Activated naive CD4-positive, alpha-beta T cell treated with anti-CD3 and anti-CD28 coated beads for 36 hours (primary cell): ENCODE measurements at regions not wholly inside any gene's neighbourhood (a gene's known extent, or its start where the extent isn't known, plus 50 kb on each side); places are given as distances from the start of the nearest gene placed in this dataset.
"Not testable (repeated sequence)": the region's sequence is repeated elsewhere in the genome, so short reads cannot be mapped to it uniquely, and the experiment has no call there.

Experiments
- CTCF ChIA-PET: fragments of 350-600 bp; sonication (Branson Sonifier 250); formaldehyde crosslinking; loops from one replicate; lab custom pipeline; 2021; ENCODE audit warnings: antibody characterized with exemption; lab: Charles Lee
- DNase-seq: peaks from one replicate; pipeline ENCODE4 v3.0.0-alpha.2; 2020
- H3K27ac Mint-ChIP-seq: one replicate; pipeline ENCODE4 v1.8.0; 2021; ENCODE audit warnings: mild to moderate bottlenecking, mixed read lengths
- H3K27me3 Mint-ChIP-seq: one replicate; pipeline ENCODE4 v1.8.0; 2021; ENCODE audit warnings: low read depth, mixed read lengths
- H3K36me3 Mint-ChIP-seq: one replicate; pipeline ENCODE4 v1.8.0; 2021; ENCODE audit warnings: low read depth, mixed read lengths
- H3K4me1 Mint-ChIP-seq: one replicate; pipeline ENCODE4 v1.8.0; 2021; ENCODE audit warnings: low read depth, mixed read lengths
- H3K4me3 Mint-ChIP-seq: one replicate; pipeline ENCODE4 v1.8.0; 2021; ENCODE audit warnings: mild to moderate bottlenecking, moderate library complexity, mixed read lengths
- H3K9me3 Mint-ChIP-seq: one replicate; pipeline ENCODE4 v1.8.0; 2021; ENCODE audit warnings: mixed read lengths
- intact Hi-C: fragments of 100-400 bp; cut with micrococcal nuclease; formaldehyde crosslinking; loops from one replicate; pipeline ENCODE4 v1.15.1; 2023

GRCh38 chr4:85107553-85107952 lies 141.1 kb upstream of the WDFY3 start:
- Mint-ChIP-seq H3K36me3 (no peaks in the 10 kb centered on the region), H3K9me3 (peaks cover 4% of the 10 kb centered on the region), H3K27me3 (no peaks in the 10 kb centered on the region), H3K27ac (no peak overlapping the region), H3K4me3 (no peak overlapping the region), H3K4me1 (no peaks in the 10 kb centered on the region)
- intact Hi-C loops: no loop called here
- DNase-seq: no peak
- CTCF ChIA-PET: interaction anchor here (0.5 kb wide), 1 partner anchor 20 kb away, joined by 4 read pairs; no protein-coding TSS in a partner anchor

DNA sequence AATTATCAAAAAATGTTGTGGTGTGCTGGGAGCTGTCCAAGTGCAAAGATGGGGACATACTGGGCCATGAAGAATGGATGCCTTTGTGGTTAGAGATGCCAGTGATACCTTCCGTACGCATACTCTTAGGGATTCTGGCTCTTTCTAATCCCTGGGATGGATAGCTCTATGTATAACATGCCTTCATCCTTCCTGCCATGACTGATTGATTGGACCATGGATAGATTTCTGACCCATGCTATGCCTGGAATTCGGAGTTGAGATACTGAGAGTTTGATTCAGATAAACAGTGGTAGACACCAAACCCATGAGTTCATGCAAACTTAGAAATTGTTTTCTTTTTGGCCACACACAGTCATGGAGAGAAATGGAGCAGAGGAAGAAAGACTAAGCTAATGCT lies 147.2 kb upstream of the WDFY3 start:
- Mint-ChIP-seq H3K27ac (no peak overlapping the region), H3K4me3 (no peak overlapping the region), H3K27me3 (no peaks in the 10 kb centered on the region), H3K9me3 (peaks cover 4% of the 10 kb centered on the region), H3K4me1 (no peaks in the 10 kb centered on the region), H3K36me3 (no peaks in the 10 kb centered on the region)
- no peak for DNase-seq
- CTCF ChIA-PET: no interaction called here
- intact Hi-C loops: no loop called here

- CTCF ChIA-PET: no interaction called here
- no peaks in the 10 kb centered on the region for H3K27me3 Mint-ChIP-seq
- no peaks in the 10 kb centered on the region for H3K4me1 Mint-ChIP-seq
- no peak overlapping the region for H3K27ac Mint-ChIP-seq
- intact Hi-C loops: no loop called here
- DNase-seq: no peak
- peaks cover 4% of the 10 kb centered on the region for H3K9me3 Mint-ChIP-seq
- H3K4me3 Mint-ChIP-seq: no peak overlapping the region
- no peaks in the 10 kb centered on the region for H3K36me3 Mint-ChIP-seq
Observed at GRCh38 chr4:85114526-85114925, 148.0 kb upstream of the WDFY3 start.

- CTCF ChIA-PET: no interaction called here
Observed at GRCh38 chr4:85116008-85116407, 149.5 kb upstream of the WDFY3 start.

GRCh38 chr4:85125688-85126087 lies 159.2 kb upstream of the WDFY3 start:
- DNase-seq: no peak
- intact Hi-C loops: no loop called here
- no peak overlapping the region for H3K27ac Mint-ChIP-seq
- no peaks in the 10 kb centered on the region for H3K27me3 Mint-ChIP-seq
- H3K36me3 Mint-ChIP-seq: no peaks in the 10 kb centered on the region
- CTCF ChIA-PET: interaction anchor here (0.7 kb wide), 1 partner anchor 634 kb away, joined by 3 read pairs; no protein-coding TSS in a partner anchor
- no peaks in the 10 kb centered on the region for H3K9me3 Mint-ChIP-seq
- no peak overlapping the region for H3K4me3 Mint-ChIP-seq
- H3K4me1 Mint-ChIP-seq: no peaks in the 10 kb centered on the region

More at GRCh38 chr4:85116008-85116407, 149.5 kb upstream of the WDFY3 start:
- Mint-ChIP-seq H3K9me3 (peaks cover 4% of the 10 kb centered on the region), H3K36me3 (no peaks in the 10 kb centered on the region), H3K4me3 (no peak overlapping the region), H3K4me1 (no peaks in the 10 kb centered on the region), H3K27ac (no peak overlapping the region), H3K27me3 (no peaks in the 10 kb centered on the region)
- no peak for DNase-seq
- intact Hi-C loops: no loop called here

DNA sequence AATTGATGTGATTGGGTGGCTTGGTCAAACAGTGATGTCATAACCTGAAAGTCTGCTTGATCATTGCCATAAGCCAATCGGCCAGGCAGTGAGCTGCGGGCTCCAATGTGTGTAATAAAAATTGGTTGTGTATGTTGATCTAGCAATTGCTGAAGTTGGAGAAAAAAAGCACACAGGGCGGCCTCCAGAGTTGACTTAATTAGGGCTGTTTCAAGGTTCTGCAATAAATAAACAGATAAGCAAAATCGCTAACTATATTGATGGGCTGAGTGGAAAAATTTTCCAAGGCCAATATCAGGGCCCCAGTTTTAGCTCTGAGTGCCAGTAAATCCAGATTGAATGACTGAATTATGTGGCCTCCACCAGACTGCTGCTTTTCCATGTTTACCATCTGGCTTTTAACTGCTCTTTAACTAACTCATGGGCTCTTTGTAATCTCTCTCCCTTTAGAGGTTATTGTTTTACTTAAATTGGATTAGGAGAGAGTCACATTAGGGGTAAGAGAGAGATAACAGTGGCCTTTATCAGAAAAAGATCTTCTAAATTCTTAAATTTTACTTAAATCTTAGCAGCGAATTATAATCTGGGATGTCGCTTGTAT lies 160.6 kb upstream of the WDFY3 start:
- CTCF ChIA-PET: interaction anchor here (0.7 kb wide), 1 partner anchor 19 kb away, joined by 4 read pairs; no protein-coding TSS in a partner anchor
- no peaks in the 10 kb centered on the region for H3K36me3 Mint-ChIP-seq
- no peak overlapping the region for H3K27ac Mint-ChIP-seq
- no peak for DNase-seq
- no peaks in the 10 kb centered on the region for H3K27me3 Mint-ChIP-seq
- intact Hi-C loops: no loop called here
- H3K4me1 Mint-ChIP-seq: no peaks in the 10 kb centered on the region
- no peak overlapping the region for H3K4me3 Mint-ChIP-seq
- no peaks in the 10 kb centered on the region for H3K9me3 Mint-ChIP-seq

GRCh38 chr4:85127653-85128052 lies 161.2 kb upstream of the WDFY3 start:
- no peak for DNase-seq
- intact Hi-C loops: no loop called here

GRCh38 chr4:85128246-85129204 lies 162.0 kb upstream of the WDFY3 start:
- no peaks in the 10 kb centered on the region for H3K36me3 Mint-ChIP-seq
- no peak overlapping the region for H3K27ac Mint-ChIP-seq
- CTCF ChIA-PET: no interaction called here
- H3K4me3 Mint-ChIP-seq: no peak overlapping the region
- intact Hi-C loops: no loop called here
- DNase-seq: no peak
- H3K27me3 Mint-ChIP-seq: no peaks in the 10 kb centered on the region
- no peaks in the 10 kb centered on the region for H3K4me1 Mint-ChIP-seq
- H3K9me3 Mint-ChIP-seq: no peaks in the 10 kb centered on the region

More at GRCh38 chr4:85127653-85128052, 161.2 kb upstream of the WDFY3 start:
- Mint-ChIP-seq H3K4me3 (no peak overlapping the region), H3K9me3 (no peaks in the 10 kb centered on the region), H3K27me3 (no peaks in the 10 kb centered on the region), H3K36me3 (no peaks in the 10 kb centered on the region), H3K4me1 (no peaks in the 10 kb centered on the region), H3K27ac (no peak overlapping the region)
- CTCF ChIA-PET: interaction anchor here (0.7 kb wide), 1 partner anchor 20 kb away, joined by 4 read pairs; no protein-coding TSS in a partner anchor

GRCh38 chr4:85129354-85130125 lies 163.1 kb upstream of the WDFY3 start:
- H3K36me3 Mint-ChIP-seq, H3K9me3 Mint-ChIP-seq, intact Hi-C loops, CTCF ChIA-PET, H3K4me1 Mint-ChIP-seq, H3K4me3 Mint-ChIP-seq, DNase-seq, H3K27me3 Mint-ChIP-seq, H3K27ac Mint-ChIP-seq: not testable (repeated sequence)

GRCh38 chr4:85132117-85132516 lies 165.6 kb upstream of the WDFY3 start:
- intact Hi-C loops: no loop called here
- CTCF ChIA-PET: no interaction called here
- H3K4me3 Mint-ChIP-seq: no peak overlapping the region
- DNase-seq: no peak
- no peak overlapping the region for H3K27ac Mint-ChIP-seq
- H3K9me3 Mint-ChIP-seq: no peaks in the 10 kb centered on the region
- H3K36me3 Mint-ChIP-seq: no peaks in the 10 kb centered on the region
- no peaks in the 10 kb centered on the region for H3K27me3 Mint-ChIP-seq
- H3K4me1 Mint-ChIP-seq: no peaks in the 10 kb centered on the region

DNA sequence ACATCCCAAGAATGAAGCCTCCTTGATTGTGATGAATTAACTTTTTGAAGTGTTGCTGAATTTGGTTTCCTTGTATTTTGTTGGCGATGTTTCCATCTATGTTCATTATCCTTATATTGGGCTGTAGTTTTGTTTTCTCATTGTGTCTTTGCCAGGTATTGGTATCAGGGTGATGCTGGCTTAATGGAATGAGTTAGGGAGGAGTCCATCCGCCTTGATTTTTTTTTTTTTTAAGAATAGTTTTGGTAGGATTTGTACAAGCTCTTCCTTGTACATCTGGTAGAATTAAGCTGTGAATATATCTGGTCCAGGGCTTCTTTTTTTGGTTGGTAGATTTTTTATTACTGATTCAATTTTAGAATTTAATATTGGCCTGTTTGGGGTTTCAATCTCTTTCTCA lies 166.1 kb upstream of the WDFY3 start:
- DNase-seq: no peak
- Mint-ChIP-seq H3K36me3 (no peaks in the 10 kb centered on the region), H3K27ac (no peak overlapping the region), H3K4me3 (no peak overlapping the region), H3K27me3 (no peaks in the 10 kb centered on the region), H3K4me1 (no peaks in the 10 kb centered on the region), H3K9me3 (no peaks in the 10 kb centered on the region)
- intact Hi-C loops: no loop called here
- CTCF ChIA-PET: no interaction called here

DNA sequence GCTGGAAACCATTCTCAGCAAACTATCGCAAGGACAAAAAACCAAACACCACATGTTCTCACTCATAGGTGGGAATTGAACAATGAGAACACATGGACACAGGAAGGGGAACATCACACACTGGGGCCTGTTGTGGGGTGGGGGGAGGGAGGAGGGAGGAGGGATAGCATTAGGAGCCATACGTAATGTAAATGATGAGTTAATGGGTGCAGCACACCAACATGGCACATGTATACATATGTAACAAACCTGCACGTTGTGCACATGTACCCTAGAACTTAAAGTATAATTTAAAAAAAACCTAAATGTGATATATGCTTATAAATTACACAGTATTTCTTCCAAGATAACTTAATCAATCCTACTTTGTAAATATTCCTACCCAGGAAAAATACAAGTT lies 173.3 kb upstream of the WDFY3 start:
- H3K9me3 Mint-ChIP-seq, H3K4me1 Mint-ChIP-seq: not testable (repeated sequence)

More for the DNA sequence above, 173.3 kb upstream of the WDFY3 start:
- H3K27me3 Mint-ChIP-seq, CTCF ChIA-PET, H3K27ac Mint-ChIP-seq, H3K4me3 Mint-ChIP-seq, DNase-seq, H3K36me3 Mint-ChIP-seq: not testable (repeated sequence)
- intact Hi-C loops: loop anchor here (10.0 kb wide), 1 partner anchor 1755 kb away; the partner anchor contains the start of gene C4orf36
